Hematopoietic multipotent progenitor cell (in vitro differentiated cells): ENCODE measurements at regions not wholly inside any gene's neighbourhood (a gene's known extent, or its start where the extent isn't known, plus 50 kb on each side); places are given as distances from the start of the nearest gene placed in this dataset.
"Not testable (repeated sequence)": the region's sequence is repeated elsewhere in the genome, so short reads cannot be mapped to it uniquely, and the experiment has no call there.

Experiments used
- DNase-seq, 3 donors: peaks; one replicate each; pipeline ENCODE4 v3.0.0-alpha.2; 2011 to 2015; ENCODE audit warnings: low read depth in 2 of 3, low spot score in 2 of 3

GRCh38 chr12:4193821-4194220 lies 79.7 kb upstream of the CCND2 start:
- DNase-seq = no peak

GRCh38 chr12:4191642-4192041 lies 81.9 kb upstream of the CCND2 start:
- DNase-seq = no peak

- DNase-seq = no peak
Measured at GRCh38 chr12:4191149-4191548, 82.4 kb upstream of the CCND2 start.

GRCh38 chr12:4190366-4191063 lies 83.0 kb upstream of the CCND2 start:
- no peak for DNase-seq

GRCh38 chr12:4189721-4190120 lies 83.8 kb upstream of the CCND2 start:
- DNase-seq = no peak

GRCh38 chr12:4187916-4188315 lies 85.6 kb upstream of the CCND2 start:
- no peak for DNase-seq

- DNase-seq = not testable (repeated sequence)
Measured at GRCh38 chr12:4187315-4187714, 86.2 kb upstream of the CCND2 start.

GRCh38 chr12:4178424-4179170 lies 95.0 kb upstream of the CCND2 start:
- no peak for DNase-seq

GRCh38 chr12:4177262-4177661 lies 96.3 kb upstream of the CCND2 start:
- DNase-seq = peak in 1 of 3 donors; percentile 45

GRCh38 chr12:4176168-4176567 lies 97.4 kb upstream of the CCND2 start:
- no peak for DNase-seq

GRCh38 chr12:4174417-4174816 lies 99.1 kb upstream of the CCND2 start:
- DNase-seq = peak in 1 of 3 donors; percentile 54

GRCh38 chr12:4172999-4173398 lies 100.6 kb upstream of the CCND2 start:
- DNase-seq = no peak

- DNase-seq = no peak
Measured at GRCh38 chr12:4171742-4172141, 101.8 kb upstream of the CCND2 start.

- DNase-seq = no peak
Measured at GRCh38 chr12:4169959-4170358, 103.6 kb upstream of the CCND2 start.

GRCh38 chr12:4169531-4169930 lies 104.0 kb upstream of the CCND2 start:
- DNase-seq = no peak

GRCh38 chr12:4168036-4168435 lies 105.5 kb upstream of the CCND2 start:
- no peak for DNase-seq

GRCh38 chr12:4164559-4165558 lies 108.7 kb upstream of the CCND2 start:
- DNase-seq = peak in 2 of 3 donors; percentile 68 to 86

GRCh38 chr12:4164188-4164558 lies 109.4 kb upstream of the CCND2 start:
- no peak for DNase-seq

- no peak for DNase-seq
Measured at GRCh38 chr12:4161718-4162117, 111.8 kb upstream of the CCND2 start.

GRCh38 chr12:4160314-4161040 lies 113.1 kb upstream of the CCND2 start:
- DNase-seq = no peak
